GM23248 (cell line): ENCODE measurements at regions not wholly inside any gene's neighbourhood (a gene's known extent, or its start where the extent isn't known, plus 50 kb on each side); places are given as distances from the start of the nearest gene placed in this dataset.
A peak's percentile ranks its signal among the peaks of the same experiment; 100 is the strongest.

ENCODE experiments used
- DNase-seq: peaks from one replicate; pipeline ENCODE4 v3.0.0-alpha.2; 2015
- H2AFZ ChIP-seq: fragments of 200-600 bp; sonication (generic); 2 replicates; pipeline ENCODE4 v1.6.1; 2016; ENCODE audit warnings: antibody characterized with exemption
- H3F3A ChIP-seq: fragments of 200-600 bp; sonication (generic); 2 replicates; pipeline ENCODE4 v1.6.1; 2016; ENCODE audit warnings: mild to moderate bottlenecking, antibody characterized with exemption, mixed run types; ENCODE audit not compliant: insufficient read depth
- H3K27ac ChIP-seq: fragments of 200-600 bp; sonication (generic); 2 replicates; pipeline ENCODE4 v1.5.1; 2016; ENCODE audit warnings: mild to moderate bottlenecking
- H3K27me3 ChIP-seq: fragments of 200-600 bp; sonication (generic); replicated peaks from 2 replicates; pipeline ENCODE4 v1.6.1; 2016; ENCODE audit warnings: mild to moderate bottlenecking; ENCODE audit not compliant: insufficient read depth
- H3K36me3 ChIP-seq: fragments of 200-600 bp; sonication (generic); 2 replicates; pipeline ENCODE4 v1.6.1; 2016; ENCODE audit warnings: low read depth, mild to moderate bottlenecking
- H3K4me1 ChIP-seq: fragments of 200-600 bp; sonication (generic); 2 replicates; pipeline ENCODE4 v1.6.1; 2016; ENCODE audit warnings: mild to moderate bottlenecking; ENCODE audit not compliant: insufficient read depth
- H3K4me2 ChIP-seq: fragments of 200-600 bp; sonication (generic); one replicate; pipeline ENCODE4 v1.6.1; 2016; ENCODE audit warnings: mild to moderate bottlenecking; ENCODE audit not compliant: unreplicated experiment
- H3K4me3 ChIP-seq: fragments of 200-600 bp; sonication (generic); 2 replicates; pipeline ENCODE4 v1.5.1; 2016; ENCODE audit warnings: mild to moderate bottlenecking
- H3K79me2 ChIP-seq: fragments of 200-600 bp; sonication (generic); 2 replicates; pipeline ENCODE4 v1.6.1; 2016; ENCODE audit warnings: mild to moderate bottlenecking; ENCODE audit not compliant: insufficient read depth
- H3K9ac ChIP-seq: fragments of 200-600 bp; sonication (generic); 2 replicates; pipeline ENCODE4 v1.6.1; 2016; ENCODE audit warnings: mild to moderate bottlenecking
- H3K9me2 ChIP-seq: fragments of 200-600 bp; sonication (generic); 2 replicates; pipeline ENCODE4 v1.6.1; 2016; ENCODE audit warnings: mixed run types, mild to moderate bottlenecking, moderate library complexity; ENCODE audit not compliant: insufficient read depth
- H3K9me3 ChIP-seq: fragments of 200-600 bp; sonication (generic); one replicate; pipeline ENCODE4 v1.6.1; 2017; ENCODE audit warnings: low read depth
- H4K20me1 ChIP-seq: fragments of 200-600 bp; sonication (generic); 2 replicates; pipeline ENCODE4 v1.6.0; 2016; ENCODE audit not compliant: insufficient read depth
- EZH2 ChIP-seq: fragments of 200-600 bp; sonication (generic); IDR thresholded peaks from 2 replicates; pipeline ENCODE4 v1.6.1; 2018; ENCODE audit warnings: antibody characterized with exemption, mild to moderate bottlenecking; ENCODE audit not compliant: insufficient read depth, poor library complexity, severe bottlenecking
- EZH2phosphoT487 ChIP-seq: fragments of 200-600 bp; sonication (generic); IDR thresholded peaks from 2 replicates; pipeline ENCODE4 v1.6.1; 2018; ENCODE audit warnings: antibody characterized with exemption, moderate library complexity, mild to moderate bottlenecking, low read depth; ENCODE audit not compliant: insufficient read depth
- WGBS, 2 experiments: methylation state at CpG; one replicate each; pipeline ENCODE4 v1.1.6; 2015 to 2017; ENCODE audit warnings: low lambda C conversion rate in 2 of 2, low coverage in 1 of 2; ENCODE audit errors: missing lambda C conversion rate in 2 of 2; 5-methylcytosine and 5-hydroxymethylcytosine counted together
- in situ Hi-C: fragments of 300-500 bp; cut with MboI; formaldehyde crosslinking; loops from 2 replicates; pipeline ENCODE4 v1.15.0; 2020

GRCh38 chr9:16982780-16983310 is 112.4 kb upstream of the BNC2 start:
- in situ Hi-C loops: no loop called here

GRCh38 chr9:16976427-16976826 is 106.0 kb upstream of the BNC2 start:
- no peak for DNase-seq
- no peaks in the 10 kb centered on the region for H3K36me3 ChIP-seq
- no peaks in the 10 kb centered on the region for H3K79me2 ChIP-seq
- WGBS, 2 experiments: 73 to 79% methylated on average over 4 of the region's 4 CpGs
- H3K27ac ChIP-seq: no peak overlapping the region
- H3K4me3 ChIP-seq: no peak overlapping the region
- H3K27me3 ChIP-seq: no peaks in the 10 kb centered on the region
- H3K9me2 ChIP-seq: no peaks in the 10 kb centered on the region
- TF ChIP-seq EZH2 (no peak), EZH2phosphoT487 (no peak)
- H4K20me1 ChIP-seq: no peaks in the 10 kb centered on the region
- H3F3A ChIP-seq: no peaks in the 10 kb centered on the region
- no peaks in the 10 kb centered on the region for H3K4me1 ChIP-seq
- no peak overlapping the region for H3K9ac ChIP-seq
- no peak overlapping the region for H3K4me2 ChIP-seq
- H3K9me3 ChIP-seq: no peaks in the 10 kb centered on the region
- H2AFZ ChIP-seq: no peak overlapping the region
- in situ Hi-C loops: no loop called here

More at GRCh38 chr9:16982780-16983310, 112.4 kb upstream of the BNC2 start:
- no peaks in the 10 kb centered on the region for H3K27me3 ChIP-seq
- no peaks in the 10 kb centered on the region for H3K79me2 ChIP-seq
- H3K9ac ChIP-seq: no peak overlapping the region
- no peaks in the 10 kb centered on the region for H3K36me3 ChIP-seq
- WGBS, 2 experiments: 94 to 95% methylated on average over 11 of the region's 11 CpGs
- H4K20me1 ChIP-seq: no peaks in the 10 kb centered on the region
- H3K4me2 ChIP-seq: no peak overlapping the region
- TF ChIP-seq EZH2phosphoT487: no peak
- no peak for TF ChIP-seq EZH2
- H3F3A ChIP-seq: peaks cover 22% of the 10 kb centered on the region
- no peak overlapping the region for H3K4me3 ChIP-seq
- H3K9me2 ChIP-seq: no peaks in the 10 kb centered on the region
- H3K4me1 ChIP-seq: peaks cover 26% of the 10 kb centered on the region
- no peak overlapping the region for H2AFZ ChIP-seq
- no peaks in the 10 kb centered on the region for H3K9me3 ChIP-seq
- H3K27ac ChIP-seq: no peak overlapping the region
- no peak for DNase-seq

GRCh38 chr9:16974436-16974835 is 104.0 kb upstream of the BNC2 start:
- Histone ChIP-seq H3K36me3 (no peaks in the 10 kb centered on the region), H2AFZ (no peak overlapping the region), H3K27me3 (no peaks in the 10 kb centered on the region), H3K4me2 (no peak overlapping the region), H3K9ac (no peak overlapping the region), H3K4me1 (0 out of 2 replicates have a peak, but pooled peaks cover 4% of the 10 kb centered on the region), H3K4me3 (no peak overlapping the region), H3K79me2 (no peaks in the 10 kb centered on the region), H4K20me1 (no peaks in the 10 kb centered on the region), H3F3A (peaks cover 6% of the 10 kb centered on the region), H3K9me3 (no peaks in the 10 kb centered on the region), H3K27ac (no peak overlapping the region), H3K9me2 (no peaks in the 10 kb centered on the region)
- 67 to 73% methylated on average over 5 of the region's 5 CpGs for WGBS, 2 experiments
- in situ Hi-C loops: no loop called here
- DNase-seq: no peak
- TF ChIP-seq EZH2phosphoT487: no peak

GRCh38 chr9:16970321-16970720 is 99.9 kb upstream of the BNC2 start:
- Histone ChIP-seq H2AFZ (no peak overlapping the region), H3K4me2 (peak overlapping the region; percentile 25), H3K4me3 (no peak overlapping the region), H3K9me3 (no peaks in the 10 kb centered on the region), H3K27me3 (no peaks in the 10 kb centered on the region), H3K79me2 (no peaks in the 10 kb centered on the region), H3K36me3 (no peaks in the 10 kb centered on the region), H3F3A (peaks cover 6% of the 10 kb centered on the region), H3K27ac (peak overlapping the region; percentile 79), H4K20me1 (no peaks in the 10 kb centered on the region), H3K9me2 (no peaks in the 10 kb centered on the region), H3K9ac (no peak overlapping the region), H3K4me1 (0 out of 2 replicates have a peak, but pooled peaks cover 4% of the 10 kb centered on the region)
- in situ Hi-C loops: no loop called here
- 22 to 23% methylated on average over 3 of the region's 3 CpGs for WGBS, 2 experiments
- TF ChIP-seq EZH2phosphoT487 (no peak), EZH2 (no peak)
- DNase-seq: peak; percentile 89

- no peak for TF ChIP-seq EZH2
- no peak for TF ChIP-seq EZH2phosphoT487
- Histone ChIP-seq H3F3A (peaks cover 16% of the 10 kb centered on the region), H3K4me3 (no peak overlapping the region), H2AFZ (peak overlapping the region; percentile 32), H3K79me2 (no peaks in the 10 kb centered on the region), H3K27ac (peak overlapping the region; percentile 87), H3K9me2 (no peaks in the 10 kb centered on the region), H3K4me2 (no peak overlapping the region), H3K9ac (peak overlapping the region; percentile 58), H3K36me3 (no peaks in the 10 kb centered on the region), H4K20me1 (no peaks in the 10 kb centered on the region), H3K27me3 (no peaks in the 10 kb centered on the region), H3K9me3 (no peaks in the 10 kb centered on the region), H3K4me1 (peaks cover 7% of the 10 kb centered on the region; the same call in 1 of the 2 replicates)
- peak; percentile 95 for DNase-seq
- 24 to 27% methylated on average over 10 of the region's 10 CpGs for WGBS, 2 experiments
- in situ Hi-C loops: no loop called here
These were observed 93.8 kb upstream of the BNC2 start for GRCh38 chr9:16964228-16964627.
